Esophagus muscularis mucosa (tissue), 4 donors: ENCODE measurements at regions not wholly inside any gene's neighbourhood (a gene's known extent, or its start where the extent isn't known, plus 50 kb on each side); places are given as distances from the start of the nearest gene placed in this dataset.

Experiments used
- DNase-seq: peaks from one replicate; pipeline ENCODE4 v3.0.0-alpha.2; 2017; ENCODE audit errors: extremely low spot score
- H3K27ac ChIP-seq, 4 donors: fragments of 200-600 bp; sonication (generic); replicated peaks in 1 of 4; 1 replicate in 3 of 4; 2 replicates in 1 of 4; pipeline ENCODE4 v1.5.1; 2016 to 2019; ENCODE audit warnings: mild to moderate bottlenecking in 1 of 4
- H3K27me3 ChIP-seq, 4 donors: fragments of 200-600 bp; sonication (generic); one replicate each; pipeline versions ENCODE4 v1.5.1 to v1.6.0; 2016 to 2019
- H3K36me3 ChIP-seq, 4 donors: fragments of 200-600 bp; sonication (generic); one replicate each; pipeline ENCODE4 v1.5.1; 2016 to 2019
- H3K4me1 ChIP-seq, 4 donors: fragments of 200-600 bp; sonication (generic); one replicate each; pipeline ENCODE4 v1.5.1; 2016 to 2019
- H3K4me3 ChIP-seq, 4 donors: fragments of 200-600 bp; sonication (generic); 1 replicate in 2 of 4; 2 replicates in 2 of 4; pipeline ENCODE4 v1.5.1; 2016 to 2019; ENCODE audit warnings: mild to moderate bottlenecking in 4 of 4, moderate library complexity in 1 of 4
- H3K9me3 ChIP-seq, 4 donors: fragments of 200-600 bp; sonication (generic); 1 replicate in 3 of 4; 2 replicates in 1 of 4; pipeline ENCODE4 v1.5.1; 2016 to 2019
- EP300 ChIP-seq: sonication (generic); formaldehyde crosslinking; IDR thresholded peaks from one replicate; pipeline ENCODE4 v1.6.1; 2017; ENCODE audit warnings: antibody characterized with exemption
- POLR2A ChIP-seq: fragments of 450-650 bp; IDR thresholded peaks from one replicate; pipeline ENCODE4 v1.6.1; 2017; ENCODE audit warnings: antibody characterized with exemption, moderate library complexity, mild to moderate bottlenecking, low read depth
- POLR2AphosphoS5 ChIP-seq, 2 donors: sonication (generic); formaldehyde crosslinking; IDR thresholded peaks; one replicate each; pipeline ENCODE4 v1.6.1; 2017; ENCODE audit warnings: antibody characterized with exemption in 2 of 2
- WGBS: methylation state at CpG from one replicate; pipeline ENCODE4 v1.1.5; 2018; 5-methylcytosine and 5-hydroxymethylcytosine counted together
- intact Hi-C: fragments of 100-400 bp; cut with DNase I; formaldehyde crosslinking; loops from one replicate; pipeline ENCODE4 v1.15.1; 2023
- TF ChIP-seq, protein P1 (sequence below), 3 experiments: fragments of 200-600 bp in 2 of 3; fragments of 450-650 bp in 1 of 3; sonication (generic) in 2 of 3; IDR thresholded peaks; one replicate each; pipeline ENCODE4 v1.5.1; 2017 to 2019; ENCODE audit warnings: antibody characterized with exemption in 3 of 3, mild to moderate bottlenecking in 2 of 3, moderate library complexity in 1 of 3

DNA sequence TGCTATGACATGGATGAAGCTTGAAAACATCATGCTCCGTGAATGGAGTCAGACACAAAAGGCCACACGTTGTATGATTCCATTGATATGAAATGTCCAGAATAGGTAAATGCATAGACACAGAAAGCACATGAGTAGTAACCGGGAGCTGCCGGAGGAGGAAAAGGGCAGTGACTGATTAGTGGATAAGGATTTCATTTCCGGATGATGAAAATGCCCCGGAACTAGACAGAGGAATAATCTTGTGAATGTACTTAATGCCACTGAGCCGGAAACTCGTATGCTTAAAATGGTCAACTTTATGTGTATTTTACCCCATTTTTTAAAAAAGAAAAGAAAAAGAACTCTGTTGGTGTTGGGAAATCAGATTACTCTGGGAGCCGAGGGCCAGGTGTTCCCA lies 112.7 kb upstream of the FAM9B start:
- intact Hi-C loops: no loop called here

DNA sequence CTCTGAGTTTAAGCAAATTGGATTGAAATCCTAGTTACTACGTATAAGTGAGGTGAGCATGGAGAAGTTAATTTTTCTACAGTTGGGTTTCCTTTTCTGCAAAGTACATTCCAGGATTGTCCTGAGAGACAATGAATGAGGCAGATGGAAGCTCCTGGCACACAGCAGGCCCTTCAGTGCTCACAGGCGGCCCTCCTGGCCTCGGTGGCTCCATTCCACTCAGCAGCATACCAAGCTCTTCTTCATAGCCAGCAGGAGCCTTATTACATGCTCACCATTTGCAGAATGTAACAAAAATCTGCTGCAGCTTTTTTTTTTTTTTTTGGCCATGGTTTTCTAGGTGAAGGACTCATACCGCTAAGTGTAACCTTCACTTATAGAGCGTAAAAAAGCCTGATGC lies 113.2 kb upstream of the FAM9B start:
- peaks cover 0 to 38% (median 33%) of the 10 kb centered on the region in 4 donors for H3K4me1 ChIP-seq
- no peaks in the 10 kb centered on the region for H3K9me3 ChIP-seq
- intact Hi-C loops: no loop called here
- WGBS: 62% methylated on average over 5 of the region's 5 CpGs
- TF ChIP-seq POLR2A: no peak
- TF ChIP-seq EP300: no peak
- TF ChIP-seq, protein P1, sequence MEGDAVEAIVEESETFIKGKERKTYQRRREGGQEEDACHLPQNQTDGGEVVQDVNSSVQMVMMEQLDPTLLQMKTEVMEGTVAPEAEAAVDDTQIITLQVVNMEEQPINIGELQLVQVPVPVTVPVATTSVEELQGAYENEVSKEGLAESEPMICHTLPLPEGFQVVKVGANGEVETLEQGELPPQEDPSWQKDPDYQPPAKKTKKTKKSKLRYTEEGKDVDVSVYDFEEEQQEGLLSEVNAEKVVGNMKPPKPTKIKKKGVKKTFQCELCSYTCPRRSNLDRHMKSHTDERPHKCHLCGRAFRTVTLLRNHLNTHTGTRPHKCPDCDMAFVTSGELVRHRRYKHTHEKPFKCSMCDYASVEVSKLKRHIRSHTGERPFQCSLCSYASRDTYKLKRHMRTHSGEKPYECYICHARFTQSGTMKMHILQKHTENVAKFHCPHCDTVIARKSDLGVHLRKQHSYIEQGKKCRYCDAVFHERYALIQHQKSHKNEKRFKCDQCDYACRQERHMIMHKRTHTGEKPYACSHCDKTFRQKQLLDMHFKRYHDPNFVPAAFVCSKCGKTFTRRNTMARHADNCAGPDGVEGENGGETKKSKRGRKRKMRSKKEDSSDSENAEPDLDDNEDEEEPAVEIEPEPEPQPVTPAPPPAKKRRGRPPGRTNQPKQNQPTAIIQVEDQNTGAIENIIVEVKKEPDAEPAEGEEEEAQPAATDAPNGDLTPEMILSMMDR (IDR thresholded peaks at IDR 0.05): no peak
- TF ChIP-seq POLR2AphosphoS5 (IDR thresholded peaks at IDR 0.05): no peak
- H3K27me3 ChIP-seq: no peaks in the 10 kb centered on the region
- no peak overlapping the region for H3K4me3 ChIP-seq
- H3K27ac ChIP-seq: no peak overlapping the region
- no peak for DNase-seq
- H3K36me3 ChIP-seq: no peaks in the 10 kb centered on the region

More for the DNA sequence above, 112.7 kb upstream of the FAM9B start:
- no peak for DNase-seq
- no peak overlapping the region for H3K27ac ChIP-seq
- H3K9me3 ChIP-seq: no peaks in the 10 kb centered on the region
- whole genome bisulfite sequencing: 87% methylated on average over 9 of the region's 9 CpGs
- peaks cover 0 to 38% (median 33%) of the 10 kb centered on the region in 4 donors for H3K4me1 ChIP-seq
- no peak overlapping the region for H3K4me3 ChIP-seq
- H3K36me3 ChIP-seq: no peaks in the 10 kb centered on the region
- TF ChIP-seq, protein P1 (IDR thresholded peaks at IDR 0.05): no peak
- TF ChIP-seq EP300: no peak
- no peak for TF ChIP-seq POLR2AphosphoS5 (IDR thresholded peaks at IDR 0.05)
- TF ChIP-seq POLR2A: no peak
- no peaks in the 10 kb centered on the region for H3K27me3 ChIP-seq

DNA sequence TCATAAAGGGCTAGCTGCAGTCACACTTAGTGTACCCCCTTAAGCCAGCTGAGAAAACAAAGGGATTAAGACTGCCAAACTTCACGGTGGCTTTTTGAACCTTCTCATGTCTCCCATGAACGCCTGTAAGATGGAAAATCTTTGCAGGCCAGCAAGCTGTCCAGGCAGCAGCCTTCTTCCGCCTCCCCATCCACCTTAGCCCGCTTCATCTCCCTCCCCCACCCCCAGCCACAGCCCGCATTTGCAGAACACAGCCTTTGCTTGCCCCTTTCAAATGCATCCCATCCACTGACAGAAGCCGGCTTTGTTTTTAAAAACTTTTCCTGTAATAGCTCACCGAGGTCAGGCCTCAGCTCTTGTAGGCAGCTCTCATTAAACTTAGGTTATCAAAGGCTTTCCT lies 113.8 kb upstream of the FAM9B start:
- H3K36me3 ChIP-seq: no peaks in the 10 kb centered on the region
- no peak overlapping the region for H3K4me3 ChIP-seq
- DNase-seq: no peak
- no peaks in the 10 kb centered on the region for H3K27me3 ChIP-seq
- intact Hi-C loops: no loop called here
- TF ChIP-seq, protein P1 (IDR thresholded peaks at IDR 0.05): no peak
- TF ChIP-seq EP300 (no peak), POLR2AphosphoS5 (IDR thresholded peaks at IDR 0.05) (no peak), POLR2A (no peak)
- peak overlapping the region; percentile 35 to 70 (median 60) for H3K27ac ChIP-seq
- peaks cover 0 to 38% (median 33%) of the 10 kb centered on the region in 4 donors for H3K4me1 ChIP-seq
- H3K9me3 ChIP-seq: no peaks in the 10 kb centered on the region
- WGBS: 14% methylated on average over 7 of the region's 7 CpGs

DNA sequence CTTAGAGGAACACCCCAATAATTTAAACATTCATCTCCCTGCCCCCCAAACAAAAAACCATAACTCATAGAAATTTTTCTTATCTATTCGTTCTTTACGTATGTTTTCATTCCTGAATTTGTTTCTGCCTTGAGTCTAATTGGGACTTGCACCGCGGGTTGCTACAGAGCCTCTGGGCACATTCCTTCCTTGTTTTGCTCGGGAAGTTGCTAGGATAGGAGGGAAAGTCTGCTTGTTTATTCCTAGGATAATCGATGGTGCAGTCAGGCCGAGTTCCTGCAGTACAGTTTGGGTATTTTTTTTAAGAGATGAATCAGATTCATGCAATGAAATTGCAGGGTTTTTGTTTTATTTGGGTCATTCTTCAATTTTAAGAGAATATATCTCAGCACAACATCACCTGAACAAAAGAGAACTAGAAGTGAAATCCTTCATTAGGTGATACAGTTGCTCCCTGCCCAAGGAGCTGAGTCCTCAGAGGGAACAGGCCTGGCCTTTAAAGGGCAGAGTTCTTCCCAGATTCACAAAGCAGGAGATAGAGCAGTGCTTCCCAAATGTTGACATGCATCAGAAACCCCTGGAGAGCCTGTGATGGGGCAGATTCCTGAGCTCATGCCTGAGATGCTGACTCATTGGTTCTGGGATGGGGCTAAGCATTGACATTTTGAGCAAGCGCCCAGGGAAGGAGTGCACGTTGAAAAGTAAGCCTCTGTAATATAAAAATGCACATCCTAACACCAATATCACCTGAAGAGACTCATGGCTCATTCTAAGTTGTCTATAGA lies 114.9 kb upstream of the FAM9B start:
- H3K27me3 ChIP-seq: no peaks in the 10 kb centered on the region
- intact Hi-C loops: no loop called here
- H3K27ac ChIP-seq: peak overlapping the region; percentile 35 to 70 (median 60)
- H3K4me3 ChIP-seq: no peak overlapping the region
- TF ChIP-seq EP300 (no peak), POLR2AphosphoS5 (IDR thresholded peaks at IDR 0.05) (no peak), POLR2A (no peak)
- TF ChIP-seq, protein P1 (IDR thresholded peaks at IDR 0.05): no peak
- no peak for DNase-seq
- no peaks in the 10 kb centered on the region for H3K36me3 ChIP-seq
- H3K9me3 ChIP-seq: no peaks in the 10 kb centered on the region
- WGBS: 20% methylated on average over 9 of the region's 9 CpGs
- H3K4me1 ChIP-seq: peaks cover 0 to 38% (median 33%) of the 10 kb centered on the region in 4 donors
